ENCODE measurements at regions not wholly inside any gene's neighbourhood (a gene's known extent, or its start where the extent isn't known, plus 50 kb on each side); places are given as distances from the start of the nearest gene placed in this dataset.

- Histone ChIP-seq H3K4me3 (no peak overlapping the region), H3K4me1 (no peaks in the 10 kb centered on the region), H3K9ac (no peak overlapping the region), H3K79me2 (ENCODE audit: low read depth) (no peaks in the 10 kb centered on the region), H3K9me3 (ENCODE audit: low read depth) (no peaks in the 10 kb centered on the region), H2AFZ (replicated peaks) (no peak overlapping the region), H3K36me3 (no peaks in the 10 kb centered on the region), H3K4me2 (no peak overlapping the region), H3F3A (ENCODE audit: low read depth) (no peaks in the 10 kb centered on the region), H4K20me1 (ENCODE audit: low read depth) (no peaks in the 10 kb centered on the region), H3K27ac (no peak overlapping the region), H3K27me3 (no peaks in the 10 kb centered on the region)
- Mint-ChIP-seq H3K4me3 (no peak overlapping the region), H3K36me3 (no peaks in the 10 kb centered on the region), H3K4me1 (no peaks in the 10 kb centered on the region), H3K27me3 (ENCODE audit: insufficient read depth, low read depth) (peaks cover 2% of the 10 kb centered on the region), H3K9me3 (no peaks in the 10 kb centered on the region), H3K27ac (no peak overlapping the region)
- no peak for TF ChIP-seq EZH2 (IDR thresholded peaks at IDR 0.05)
- no peak for TF ChIP-seq EZH2phosphoT487 (IDR thresholded peaks at IDR 0.05)
- no peak for TF ChIP-seq CTCF (IDR thresholded peaks at IDR 0.05)
- no peak for DNase-seq (ENCODE audit: low spot score)
Observed at GRCh38 chr15:81506071-81506470, 132.1 kb upstream of the TMC3 start.

GRCh38 chr15:81504170-81504905 is 130.3 kb upstream of the TMC3 start:
- TF ChIP-seq EZH2phosphoT487 (IDR thresholded peaks at IDR 0.05) (no peak), CTCF (IDR thresholded peaks at IDR 0.05) (no peak), EZH2 (IDR thresholded peaks at IDR 0.05) (no peak)
- no peaks in the 10 kb centered on the region for H3K79me2 ChIP-seq (ENCODE audit: low read depth)
- no peak for DNase-seq (ENCODE audit: low spot score)
- H3K36me3 Mint-ChIP-seq: no peaks in the 10 kb centered on the region
- H3K9me3 ChIP-seq (ENCODE audit: low read depth): no peaks in the 10 kb centered on the region
- no peaks in the 10 kb centered on the region for H3K27me3 ChIP-seq
- H4K20me1 ChIP-seq (ENCODE audit: low read depth): no peaks in the 10 kb centered on the region
- no peak overlapping the region for H3K27ac Mint-ChIP-seq
- H3K27me3 Mint-ChIP-seq (ENCODE audit: insufficient read depth, low read depth): peaks cover 2% of the 10 kb centered on the region
- H3K4me3 ChIP-seq: no peak overlapping the region
- no peak overlapping the region for H3K4me2 ChIP-seq
- H3K4me1 Mint-ChIP-seq: no peaks in the 10 kb centered on the region
- H3K36me3 ChIP-seq: no peaks in the 10 kb centered on the region
- no peaks in the 10 kb centered on the region for H3K4me1 ChIP-seq
- no peaks in the 10 kb centered on the region for H3K9me3 Mint-ChIP-seq
- H3K27ac ChIP-seq: no peak overlapping the region
- no peak overlapping the region for H3K9ac ChIP-seq
- no peak overlapping the region for H2AFZ ChIP-seq (replicated peaks)
- no peaks in the 10 kb centered on the region for H3F3A ChIP-seq (ENCODE audit: low read depth)
- no peak overlapping the region for H3K4me3 Mint-ChIP-seq

GRCh38 chr15:81502439-81502838 is 128.4 kb upstream of the TMC3 start:
- H3K27ac Mint-ChIP-seq: no peak overlapping the region
- TF ChIP-seq CTCF (IDR thresholded peaks at IDR 0.05) (no peak), EZH2phosphoT487 (IDR thresholded peaks at IDR 0.05) (no peak), EZH2 (IDR thresholded peaks at IDR 0.05) (no peak)
- H3K79me2 ChIP-seq (ENCODE audit: low read depth): no peaks in the 10 kb centered on the region
- no peaks in the 10 kb centered on the region for H4K20me1 ChIP-seq (ENCODE audit: low read depth)
- H3K4me2 ChIP-seq: no peak overlapping the region
- H3K4me1 Mint-ChIP-seq: no peaks in the 10 kb centered on the region
- H3K9ac ChIP-seq: no peak overlapping the region
- no peaks in the 10 kb centered on the region for H3F3A ChIP-seq (ENCODE audit: low read depth)
- no peak for DNase-seq (ENCODE audit: low spot score)
- H3K36me3 Mint-ChIP-seq: no peaks in the 10 kb centered on the region
- no peak overlapping the region for H2AFZ ChIP-seq (replicated peaks)
- peaks cover 2% of the 10 kb centered on the region for H3K27me3 Mint-ChIP-seq (ENCODE audit: insufficient read depth, low read depth)
- no peaks in the 10 kb centered on the region for H3K4me1 ChIP-seq
- no peaks in the 10 kb centered on the region for H3K27me3 ChIP-seq
- H3K27ac ChIP-seq: no peak overlapping the region
- no peaks in the 10 kb centered on the region for H3K9me3 ChIP-seq (ENCODE audit: low read depth)
- no peak overlapping the region for H3K4me3 Mint-ChIP-seq
- H3K4me3 ChIP-seq: no peak overlapping the region
- H3K9me3 Mint-ChIP-seq: no peaks in the 10 kb centered on the region
- no peaks in the 10 kb centered on the region for H3K36me3 ChIP-seq

Data from neural progenitor cell (in vitro differentiated cells).